Esophagus muscularis mucosa (tissue), 4 donors: ENCODE measurements at regions not wholly inside any gene's neighbourhood (a gene's known extent, or its start where the extent isn't known, plus 50 kb on each side); places are given as distances from the start of the nearest gene placed in this dataset.
"Not testable (repeated sequence)": the region's sequence is repeated elsewhere in the genome, so short reads cannot be mapped to it uniquely, and the experiment has no call there.

ENCODE experiments used
- CTCF ChIP-seq, 3 experiments: fragments of 200-600 bp in 2 of 3; fragments of 450-650 bp in 1 of 3; sonication (generic) in 2 of 3; IDR thresholded peaks; one replicate each; pipeline ENCODE4 v1.5.1; 2017 to 2019; ENCODE audit warnings: antibody characterized with exemption in 3 of 3, mild to moderate bottlenecking in 2 of 3, moderate library complexity in 1 of 3
- EP300 ChIP-seq: sonication (generic); formaldehyde crosslinking; IDR thresholded peaks from one replicate; pipeline ENCODE4 v1.6.1; 2017; ENCODE audit warnings: antibody characterized with exemption
- POLR2AphosphoS5 ChIP-seq, 2 donors: sonication (generic); formaldehyde crosslinking; IDR thresholded peaks; one replicate each; pipeline ENCODE4 v1.6.1; 2017; ENCODE audit warnings: antibody characterized with exemption in 2 of 2

- TF ChIP-seq CTCF (IDR thresholded peaks at IDR 0.05); POLR2AphosphoS5 (IDR thresholded peaks at IDR 0.05); EP300: not testable (repeated sequence)
Measured at GRCh38 chr5:18471791-18472190, 837.5 kb downstream of the TAF11L14 start.
